VCaP (cell line): ENCODE measurements at regions not wholly inside any gene's neighbourhood (a gene's known extent, or its start where the extent isn't known, plus 50 kb on each side); places are given as distances from the start of the nearest gene placed in this dataset.

ENCODE experiments used
- H3K27ac ChIP-seq: fragments of 450-650 bp; 2 replicates; pipeline ENCODE4 v1.5.1; 2017
- CTCF ChIP-seq: fragments of 450-650 bp; conservative IDR thresholded peaks from 2 replicates; pipeline ENCODE4 v1.5.1; 2017; ENCODE audit warnings: mild to moderate bottlenecking, moderate library complexity

GRCh38 chr9:73896061-73896460 lies 601.1 kb upstream of the RORB start:
- H3K27ac ChIP-seq = no peak overlapping the region
- TF ChIP-seq CTCF = no peak

GRCh38 chr9:73906671-73907070 lies 590.5 kb upstream of the RORB start:
- no peak for TF ChIP-seq CTCF
- H3K27ac ChIP-seq = no peak overlapping the region

GRCh38 chr9:73911804-73912203 lies 585.3 kb upstream of the RORB start:
- TF ChIP-seq CTCF = no peak
- no peak overlapping the region for H3K27ac ChIP-seq

- H3K27ac ChIP-seq = no peak overlapping the region
- peak; percentile 41 for TF ChIP-seq CTCF
Observed at GRCh38 chr9:73916016-73916673, 581.0 kb upstream of the RORB start.

- H3K27ac ChIP-seq = no peak overlapping the region
Observed at GRCh38 chr9:73919712-73920111, 577.4 kb upstream of the RORB start.

GRCh38 chr9:73923796-73924195 lies 573.3 kb upstream of the RORB start:
- H3K27ac ChIP-seq = no peak overlapping the region
- no peak for TF ChIP-seq CTCF

More at GRCh38 chr9:73919712-73920111, 577.4 kb upstream of the RORB start:
- no peak for TF ChIP-seq CTCF

GRCh38 chr9:73951147-73951546 lies 546.0 kb upstream of the RORB start:
- no peak overlapping the region for H3K27ac ChIP-seq
- TF ChIP-seq CTCF = no peak
